HEK293 (cell line): ENCODE measurements at regions not wholly inside any gene's neighbourhood (a gene's known extent, or its start where the extent isn't known, plus 50 kb on each side); places are given as distances from the start of the nearest gene placed in this dataset.

ENCODE experiments used
- CTCF ChIA-PET: fragments of 350-600 bp; formaldehyde crosslinking; extraction: SDS; loops from one replicate; lab custom pipeline; 2021; ENCODE audit warnings: antibody characterized with exemption; lab: Yijun Ruan, JAX
- POLR2A ChIA-PET: fragments of 300-600 bp; formaldehyde crosslinking; extraction: SDS; loops from one replicate; lab custom pipeline; 2020; ENCODE audit warnings: antibody characterized with exemption, inconsistent platforms; lab: Yijun Ruan, JAX
- H3K27ac ChIP-seq: fragments of 200-500 bp; sonication (Bioruptor generic); 2 replicates; pipeline ENCODE4 v1.5.1; 2014; ENCODE audit warnings: low read depth, low read length, control low read depth, inconsistent platforms; ENCODE audit errors: extremely low read depth
- H3K36me3 ChIP-seq, 2 experiments: fragments of 200-500 bp in 1 of 2; sonication (Bioruptor generic) in 1 of 2; 1 replicate in 1 of 2; 2 replicates in 1 of 2; pipeline ENCODE4 v1.5.1; 2014 to 2017; ENCODE audit warnings: inconsistent platforms in 2 of 2, low read length in 2 of 2; ENCODE audit not compliant: control insufficient read depth in 2 of 2, insufficient read depth in 1 of 2
- H3K4me1 ChIP-seq: fragments of 200-500 bp; sonication (Bioruptor generic); 2 replicates; pipeline ENCODE4 v1.5.1; 2014; ENCODE audit warnings: mild to moderate bottlenecking, low read length, inconsistent platforms; ENCODE audit not compliant: control insufficient read depth, insufficient read depth
- H3K4me3 ChIP-seq: 2 replicates; pipeline ENCODE4 v1.5.1; 2011; ENCODE audit warnings: low read depth, mild to moderate bottlenecking, control low read depth, low read length, moderate library complexity
- H3K9me3 ChIP-seq: fragments of 200-500 bp; sonication (Bioruptor generic); 2 replicates; pipeline ENCODE4 v1.5.1; 2014; ENCODE audit warnings: low read depth, low read length, inconsistent platforms; ENCODE audit not compliant: control insufficient read depth, insufficient read depth
- BCL11A ChIP-seq: fragments of 450-650 bp; formaldehyde crosslinking; IDR thresholded peaks from 2 replicates; pipeline ENCODE4 v1.5.1; 2016; ENCODE audit warnings: low read depth, missing biosample characterization, missing genetic modification characterization
- IKZF3 ChIP-seq: fragments of 450-650 bp; IDR thresholded peaks from 2 replicates; pipeline ENCODE4 v1.5.0; 2018; ENCODE audit warnings: missing biosample characterization, mild to moderate bottlenecking, missing genetic modification characterization, moderate library complexity
- MYNN ChIP-seq: fragments of 450-650 bp; formaldehyde crosslinking; IDR thresholded peaks from 2 replicates; pipeline ENCODE4 v1.5.1; 2016; ENCODE audit warnings: missing biosample characterization, missing genetic modification characterization, borderline replicate concordance
- ZNF155 ChIP-seq: fragments of 450-650 bp; formaldehyde crosslinking; IDR thresholded peaks from 2 replicates; pipeline ENCODE4 v1.5.1; 2016; ENCODE audit warnings: missing biosample characterization, missing genetic modification characterization
- ZNF24 ChIP-seq: fragments of 450-650 bp; formaldehyde crosslinking; IDR thresholded peaks from 2 replicates; pipeline ENCODE4 v1.5.1; 2016; ENCODE audit warnings: missing biosample characterization, missing genetic modification characterization
- ZNF350 ChIP-seq: fragments of 450-650 bp; formaldehyde crosslinking; IDR thresholded peaks from 2 replicates; pipeline ENCODE4 v1.5.0; 2017; ENCODE audit warnings: missing biosample characterization, mild to moderate bottlenecking, missing genetic modification characterization
- ZNF416 ChIP-seq: fragments of 450-650 bp; formaldehyde crosslinking; IDR thresholded peaks from 2 replicates; pipeline ENCODE4 v1.5.1; 2016; ENCODE audit warnings: missing biosample characterization, missing genetic modification characterization
- ZNF510 ChIP-seq: fragments of 450-650 bp; formaldehyde crosslinking; IDR thresholded peaks from 2 replicates; pipeline ENCODE4 v1.5.1; 2018; ENCODE audit warnings: mild to moderate bottlenecking, missing genetic modification characterization, missing biosample characterization; ENCODE audit not compliant: insufficient replicate concordance
- ZNF701 ChIP-seq: fragments of 450-650 bp; formaldehyde crosslinking; IDR thresholded peaks from 2 replicates; pipeline ENCODE4 v1.5.1; 2016; ENCODE audit warnings: missing biosample characterization, missing genetic modification characterization
- ZNF776 ChIP-seq: fragments of 450-650 bp; formaldehyde crosslinking; IDR thresholded peaks from 2 replicates; pipeline ENCODE4 v1.5.0; 2017; ENCODE audit warnings: missing biosample characterization, missing genetic modification characterization, borderline replicate concordance
- ZNF837 ChIP-seq: fragments of 450-650 bp; formaldehyde crosslinking; IDR thresholded peaks from 2 replicates; pipeline ENCODE4 v1.5.1; 2016; ENCODE audit warnings: missing biosample characterization, missing genetic modification characterization
- ZSCAN23 ChIP-seq: fragments of 450-650 bp; formaldehyde crosslinking; IDR thresholded peaks from 2 replicates; pipeline ENCODE4 v1.5.1; 2016; ENCODE audit warnings: missing biosample characterization, missing genetic modification characterization
- TF ChIP-seq, protein P1 (sequence below): fragments of 450-650 bp; formaldehyde crosslinking; IDR thresholded peaks from 2 replicates; pipeline ENCODE4 v1.5.1; 2016; ENCODE audit warnings: missing biosample characterization, missing genetic modification characterization
- TF ChIP-seq, protein P2 (sequence below): fragments of 450-650 bp; formaldehyde crosslinking; IDR thresholded peaks from 2 replicates; pipeline ENCODE4 v1.5.1; 2016; ENCODE audit warnings: missing biosample characterization, missing genetic modification characterization
- TF ChIP-seq, protein P3 (sequence below): fragments of 450-650 bp; formaldehyde crosslinking; IDR thresholded peaks from 2 replicates; pipeline ENCODE4 v1.5.1; 2016; ENCODE audit warnings: missing biosample characterization, missing genetic modification characterization
- TF ChIP-seq, protein P4 (sequence below): fragments of 450-650 bp; formaldehyde crosslinking; IDR thresholded peaks from 2 replicates; pipeline ENCODE4 v1.5.1; 2016; ENCODE audit warnings: missing biosample characterization, missing genetic modification characterization
- TF ChIP-seq, protein P5 (sequence below): fragments of 450-650 bp; formaldehyde crosslinking; IDR thresholded peaks from 2 replicates; pipeline ENCODE4 v1.5.1; 2016; ENCODE audit warnings: missing biosample characterization, missing genetic modification characterization
- TF ChIP-seq, protein P6 (sequence below): fragments of 450-650 bp; formaldehyde crosslinking; optimal IDR thresholded peaks from 2 replicates; pipeline ENCODE3; 2016; ENCODE audit warnings: missing biosample characterization, mild to moderate bottlenecking, missing genetic modification characterization
- TF ChIP-seq, protein P7 (sequence below): fragments of 450-650 bp; formaldehyde crosslinking; IDR thresholded peaks from 2 replicates; pipeline ENCODE4 v1.5.1; 2016; ENCODE audit warnings: missing biosample characterization, missing genetic modification characterization, low read depth

DNA sequence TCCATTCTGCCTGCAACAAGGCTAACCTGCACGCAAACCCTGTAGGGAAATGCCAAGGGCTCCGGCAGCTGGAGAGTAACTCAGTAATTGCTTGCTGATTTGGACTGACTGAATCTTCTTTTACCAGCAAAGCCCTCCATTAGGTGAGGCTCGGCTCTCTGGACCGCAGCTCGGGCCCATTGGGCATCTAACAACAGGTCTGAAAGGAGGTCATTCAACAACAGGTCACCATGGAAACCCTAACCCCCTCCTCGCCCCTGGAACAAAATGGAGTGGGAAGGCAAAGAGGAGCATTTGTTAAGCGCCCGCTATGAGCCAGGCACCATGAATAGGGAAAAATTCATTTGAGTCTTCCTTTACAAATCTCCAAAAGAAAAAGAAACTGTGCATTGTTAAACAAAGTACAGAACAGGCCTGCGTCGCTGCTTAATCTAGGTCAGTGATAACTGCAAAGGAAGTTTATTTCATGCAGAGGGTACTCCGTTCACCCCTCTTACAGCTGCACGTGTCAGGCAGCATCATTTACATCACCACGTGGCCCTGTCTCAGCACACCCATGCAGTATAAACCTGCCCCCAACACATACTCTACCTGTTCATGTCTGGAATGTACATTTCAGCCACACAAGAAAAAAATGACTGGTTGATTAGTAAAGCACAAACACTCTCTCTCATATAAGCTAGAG lies 248.8 kb upstream of the NEBL start:
- ChIA-PET POLR2A (no interaction called here), CTCF (interaction anchor here (0.9 kb wide), 1 partner anchor 9 kb away, joined by 3 read pairs; no protein-coding TSS in a partner anchor)
- H3K36me3 ChIP-seq, result no peaks in the 10 kb centered on the region
- TF ChIP-seq ZNF155 (tag by site-specific recombination), result no peak
- no peak for TF ChIP-seq IKZF3 (tag by site-specific recombination)
- no peak for TF ChIP-seq ZSCAN23
- no peak for TF ChIP-seq ZNF350
- TF ChIP-seq BCL11A (tag by site-specific recombination), result no peak
- TF ChIP-seq, protein P1, sequence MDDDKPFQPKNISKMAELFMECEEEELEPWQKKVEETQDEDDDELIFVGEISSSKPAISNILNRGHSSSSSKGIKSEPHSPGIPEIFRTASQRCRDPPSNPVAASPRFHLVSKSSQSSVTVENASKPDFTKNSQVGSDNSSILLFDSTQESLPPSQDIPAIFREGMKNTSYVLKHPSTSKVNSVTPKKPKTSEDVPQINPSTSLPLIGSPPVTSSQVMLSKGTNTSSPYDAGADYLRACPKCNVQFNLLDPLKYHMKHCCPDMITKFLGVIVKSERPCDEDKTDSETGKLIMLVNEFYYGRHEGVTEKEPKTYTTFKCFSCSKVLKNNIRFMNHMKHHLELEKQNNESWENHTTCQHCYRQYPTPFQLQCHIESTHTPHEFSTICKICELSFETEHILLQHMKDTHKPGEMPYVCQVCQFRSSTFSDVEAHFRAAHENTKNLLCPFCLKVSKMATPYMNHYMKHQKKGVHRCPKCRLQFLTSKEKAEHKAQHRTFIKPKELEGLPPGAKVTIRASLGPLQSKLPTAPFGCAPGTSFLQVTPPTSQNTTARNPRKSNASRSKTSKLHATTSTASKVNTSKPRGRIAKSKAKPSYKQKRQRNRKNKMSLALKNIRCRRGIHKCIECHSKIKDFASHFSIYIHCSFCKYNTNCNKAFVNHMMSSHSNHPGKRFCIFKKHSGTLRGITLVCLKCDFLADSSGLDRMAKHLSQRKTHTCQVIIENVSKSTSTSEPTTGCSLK (tag by site-specific recombination), result no peak
- no peak overlapping the region for H3K4me3 ChIP-seq
- H3K9me3 ChIP-seq, result no peaks in the 10 kb centered on the region
- no peaks in the 10 kb centered on the region for H3K4me1 ChIP-seq
- no peak overlapping the region for H3K27ac ChIP-seq

DNA sequence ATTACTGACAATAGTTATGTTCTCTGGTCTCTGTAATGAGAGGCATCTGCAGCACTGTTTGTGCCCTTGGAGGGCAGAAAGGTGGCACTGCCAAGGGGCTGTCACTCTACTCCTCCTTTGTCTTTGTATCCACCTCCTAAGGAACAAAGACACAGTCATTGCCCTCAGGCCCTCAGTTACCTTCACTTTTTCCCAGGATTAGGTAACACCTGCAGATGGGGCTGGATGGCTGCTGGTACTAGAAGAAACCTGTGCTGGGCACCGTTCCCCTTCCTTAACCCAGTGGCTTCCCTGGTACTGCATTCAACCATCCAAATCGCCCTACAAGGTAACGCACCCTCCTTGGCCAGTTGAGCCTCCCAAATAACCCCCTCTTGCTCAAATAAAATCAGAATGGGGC lies 246.9 kb upstream of the NEBL start:
- ChIA-PET CTCF (no interaction called here), POLR2A (no interaction called here)
- no peaks in the 10 kb centered on the region for H3K4me1 ChIP-seq
- no peaks in the 10 kb centered on the region for H3K36me3 ChIP-seq
- no peaks in the 10 kb centered on the region for H3K9me3 ChIP-seq
- no peak overlapping the region for H3K4me3 ChIP-seq
- no peak overlapping the region for H3K27ac ChIP-seq
- TF ChIP-seq, protein P2, sequence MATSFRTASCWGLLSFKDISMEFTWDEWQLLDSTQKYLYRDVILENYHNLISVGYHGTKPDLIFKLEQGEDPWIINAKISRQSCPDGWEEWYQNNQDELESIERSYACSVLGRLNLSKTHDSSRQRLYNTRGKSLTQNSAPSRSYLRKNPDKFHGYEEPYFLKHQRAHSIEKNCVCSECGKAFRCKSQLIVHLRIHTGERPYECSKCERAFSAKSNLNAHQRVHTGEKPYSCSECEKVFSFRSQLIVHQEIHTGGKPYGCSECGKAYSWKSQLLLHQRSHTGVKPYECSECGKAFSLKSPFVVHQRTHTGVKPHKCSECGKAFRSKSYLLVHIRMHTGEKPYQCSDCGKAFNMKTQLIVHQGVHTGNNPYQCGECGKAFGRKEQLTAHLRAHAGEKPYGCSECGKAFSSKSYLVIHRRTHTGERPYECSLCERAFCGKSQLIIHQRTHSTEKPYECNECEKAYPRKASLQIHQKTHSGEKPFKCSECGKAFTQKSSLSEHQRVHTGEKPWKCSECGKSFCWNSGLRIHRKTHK, result no peak
- TF ChIP-seq, protein P3, sequence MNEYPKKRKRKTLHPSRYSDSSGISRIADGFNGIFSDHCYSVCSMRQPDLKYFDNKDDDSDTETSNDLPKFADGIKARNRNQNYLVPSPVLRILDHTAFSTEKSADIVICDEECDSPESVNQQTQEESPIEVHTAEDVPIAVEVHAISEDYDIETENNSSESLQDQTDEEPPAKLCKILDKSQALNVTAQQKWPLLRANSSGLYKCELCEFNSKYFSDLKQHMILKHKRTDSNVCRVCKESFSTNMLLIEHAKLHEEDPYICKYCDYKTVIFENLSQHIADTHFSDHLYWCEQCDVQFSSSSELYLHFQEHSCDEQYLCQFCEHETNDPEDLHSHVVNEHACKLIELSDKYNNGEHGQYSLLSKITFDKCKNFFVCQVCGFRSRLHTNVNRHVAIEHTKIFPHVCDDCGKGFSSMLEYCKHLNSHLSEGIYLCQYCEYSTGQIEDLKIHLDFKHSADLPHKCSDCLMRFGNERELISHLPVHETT (tag by site-specific recombination), result no peak
- TF ChIP-seq ZNF776 (tag by site-specific recombination) (no peak), ZNF510 (tag by site-specific recombination) (no peak), ZNF837 (tag by site-specific recombination) (no peak), ZNF701 (no peak), ZNF24 (tag by site-specific recombination) (no peak), MYNN (tag by site-specific recombination) (no peak), ZNF416 (tag by site-specific recombination) (no peak), IKZF3 (tag by site-specific recombination) (no peak)
- TF ChIP-seq, protein P4, sequence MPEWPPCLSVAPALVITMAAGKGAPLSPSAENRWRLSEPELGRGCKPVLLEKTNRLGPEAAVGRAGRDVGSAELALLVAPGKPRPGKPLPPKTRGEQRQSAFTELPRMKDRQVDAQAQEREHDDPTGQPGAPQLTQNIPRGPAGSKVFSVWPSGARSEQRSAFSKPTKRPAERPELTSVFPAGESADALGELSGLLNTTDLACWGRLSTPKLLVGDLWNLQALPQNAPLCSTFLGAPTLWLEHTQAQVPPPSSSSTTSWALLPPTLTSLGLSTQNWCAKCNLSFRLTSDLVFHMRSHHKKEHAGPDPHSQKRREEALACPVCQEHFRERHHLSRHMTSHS (tag by site-specific recombination), result no peak
- TF ChIP-seq, protein P5, sequence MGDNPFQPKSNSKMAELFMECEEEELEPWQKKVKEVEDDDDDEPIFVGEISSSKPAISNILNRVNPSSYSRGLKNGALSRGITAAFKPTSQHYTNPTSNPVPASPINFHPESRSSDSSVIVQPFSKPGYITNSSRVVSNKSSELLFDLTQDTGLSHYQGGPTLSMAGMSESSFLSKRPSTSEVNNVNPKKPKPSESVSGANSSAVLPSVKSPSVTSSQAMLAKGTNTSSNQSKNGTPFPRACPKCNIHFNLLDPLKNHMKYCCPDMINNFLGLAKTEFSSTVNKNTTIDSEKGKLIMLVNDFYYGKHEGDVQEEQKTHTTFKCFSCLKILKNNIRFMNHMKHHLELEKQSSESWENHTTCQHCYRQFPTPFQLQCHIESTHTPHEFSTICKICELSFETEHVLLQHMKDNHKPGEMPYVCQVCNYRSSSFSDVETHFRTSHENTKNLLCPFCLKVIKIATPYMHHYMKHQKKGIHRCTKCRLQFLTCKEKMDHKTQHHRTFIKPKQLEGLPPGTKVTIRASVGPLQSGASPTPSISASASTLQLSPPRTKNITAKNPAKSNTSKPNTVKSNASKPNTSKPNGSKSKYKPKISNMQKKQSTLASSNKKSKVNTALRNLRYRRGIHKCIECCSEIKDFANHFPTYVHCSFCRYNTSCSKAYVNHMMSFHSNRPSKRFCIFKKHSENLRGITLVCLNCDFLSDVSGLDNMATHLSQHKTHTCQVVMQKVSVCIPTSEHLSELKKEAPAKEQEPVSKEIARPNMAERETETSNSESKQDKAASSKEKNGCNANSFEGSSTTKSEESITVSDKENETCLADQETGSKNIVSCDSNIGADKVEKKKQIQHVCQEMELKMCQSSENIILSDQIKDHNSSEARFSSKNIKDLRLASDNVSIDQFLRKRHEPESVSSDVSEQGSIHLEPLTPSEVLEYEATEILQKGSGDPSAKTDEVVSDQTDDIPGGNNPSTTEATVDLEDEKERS, result no peak
- TF ChIP-seq, protein P6, sequence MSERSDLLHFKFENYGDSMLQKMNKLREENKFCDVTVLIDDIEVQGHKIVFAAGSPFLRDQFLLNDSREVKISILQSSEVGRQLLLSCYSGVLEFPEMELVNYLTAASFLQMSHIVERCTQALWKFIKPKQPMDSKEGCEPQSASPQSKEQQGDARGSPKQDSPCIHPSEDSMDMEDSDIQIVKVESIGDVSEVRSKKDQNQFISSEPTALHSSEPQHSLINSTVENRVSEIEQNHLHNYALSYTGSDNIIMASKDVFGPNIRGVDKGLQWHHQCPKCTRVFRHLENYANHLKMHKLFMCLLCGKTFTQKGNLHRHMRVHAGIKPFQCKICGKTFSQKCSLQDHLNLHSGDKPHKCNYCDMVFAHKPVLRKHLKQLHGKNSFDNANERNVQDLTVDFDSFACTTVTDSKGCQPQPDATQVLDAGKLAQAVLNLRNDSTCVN (tag by site-specific recombination), result no peak
- TF ChIP-seq, protein P7, sequence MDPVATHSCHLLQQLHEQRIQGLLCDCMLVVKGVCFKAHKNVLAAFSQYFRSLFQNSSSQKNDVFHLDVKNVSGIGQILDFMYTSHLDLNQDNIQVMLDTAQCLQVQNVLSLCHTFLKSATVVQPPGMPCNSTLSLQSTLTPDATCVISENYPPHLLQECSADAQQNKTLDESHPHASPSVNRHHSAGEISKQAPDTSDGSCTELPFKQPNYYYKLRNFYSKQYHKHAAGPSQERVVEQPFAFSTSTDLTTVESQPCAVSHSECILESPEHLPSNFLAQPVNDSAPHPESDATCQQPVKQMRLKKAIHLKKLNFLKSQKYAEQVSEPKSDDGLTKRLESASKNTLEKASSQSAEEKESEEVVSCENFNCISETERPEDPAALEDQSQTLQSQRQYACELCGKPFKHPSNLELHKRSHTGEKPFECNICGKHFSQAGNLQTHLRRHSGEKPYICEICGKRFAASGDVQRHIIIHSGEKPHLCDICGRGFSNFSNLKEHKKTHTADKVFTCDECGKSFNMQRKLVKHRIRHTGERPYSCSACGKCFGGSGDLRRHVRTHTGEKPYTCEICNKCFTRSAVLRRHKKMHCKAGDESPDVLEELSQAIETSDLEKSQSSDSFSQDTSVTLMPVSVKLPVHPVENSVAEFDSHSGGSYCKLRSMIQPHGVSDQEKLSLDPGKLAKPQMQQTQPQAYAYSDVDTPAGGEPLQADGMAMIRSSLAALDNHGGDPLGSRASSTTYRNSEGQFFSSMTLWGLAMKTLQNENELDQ (tag by site-specific recombination), result no peak
